ENCODE measurements at regions not wholly inside any gene's neighbourhood (a gene's known extent, or its start where the extent isn't known, plus 50 kb on each side); places are given as distances from the start of the nearest gene placed in this dataset.

DNA sequence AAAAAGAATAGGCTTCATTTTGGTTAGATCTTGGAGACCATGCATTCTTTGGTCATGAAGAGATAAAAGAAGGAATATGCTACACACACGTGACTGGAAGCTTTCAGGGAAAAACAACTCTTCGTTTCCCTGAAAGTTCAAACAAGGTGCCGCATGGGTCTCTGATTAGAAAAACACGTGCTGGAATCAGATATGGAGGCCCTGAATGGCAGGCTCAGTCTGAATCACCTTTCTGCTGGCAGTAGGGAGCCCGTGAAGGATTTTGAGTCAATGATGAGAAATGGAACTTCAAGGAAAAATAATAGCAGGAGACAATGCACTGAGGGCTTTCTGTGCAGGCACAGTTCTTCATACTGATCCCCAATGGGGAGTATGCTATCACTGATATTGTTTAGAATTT is 99.8 kb upstream of the LRRN1 start:
- H3K79me2 ChIP-seq (ENCODE audit: control insufficient read depth, insufficient read depth, low read length), result no peaks in the 10 kb centered on the region
- POLR2A ChIA-PET, result no interaction called here
- 0 out of 2 replicates have a peak, but pooled peaks cover 2% of the 10 kb centered on the region for H3K9me3 ChIP-seq (replicated peaks; ENCODE audit: control insufficient read depth, insufficient read depth, low read depth, low read length)
- TF ChIP-seq, protein P1, sequence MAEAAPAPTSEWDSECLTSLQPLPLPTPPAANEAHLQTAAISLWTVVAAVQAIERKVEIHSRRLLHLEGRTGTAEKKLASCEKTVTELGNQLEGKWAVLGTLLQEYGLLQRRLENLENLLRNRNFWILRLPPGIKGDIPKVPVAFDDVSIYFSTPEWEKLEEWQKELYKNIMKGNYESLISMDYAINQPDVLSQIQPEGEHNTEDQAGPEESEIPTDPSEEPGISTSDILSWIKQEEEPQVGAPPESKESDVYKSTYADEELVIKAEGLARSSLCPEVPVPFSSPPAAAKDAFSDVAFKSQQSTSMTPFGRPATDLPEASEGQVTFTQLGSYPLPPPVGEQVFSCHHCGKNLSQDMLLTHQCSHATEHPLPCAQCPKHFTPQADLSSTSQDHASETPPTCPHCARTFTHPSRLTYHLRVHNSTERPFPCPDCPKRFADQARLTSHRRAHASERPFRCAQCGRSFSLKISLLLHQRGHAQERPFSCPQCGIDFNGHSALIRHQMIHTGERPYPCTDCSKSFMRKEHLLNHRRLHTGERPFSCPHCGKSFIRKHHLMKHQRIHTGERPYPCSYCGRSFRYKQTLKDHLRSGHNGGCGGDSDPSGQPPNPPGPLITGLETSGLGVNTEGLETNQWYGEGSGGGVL (CRISPR knock-in tag; IDR thresholded peaks at IDR 0.05), result no peak
- TF ChIP-seq BHLHE40 (IDR thresholded peaks at IDR 0.05; ENCODE audit: low read length), result no peak
- TF ChIP-seq BACH1 (tag; IDR thresholded peaks at IDR 0.05), result no peak
- no peak for TF ChIP-seq SRF (CRISPR knock-in tag; IDR thresholded peaks at IDR 0.05)
- TF ChIP-seq BMI1 (IDR thresholded peaks at IDR 0.05; ENCODE audit: low read length), result no peak
- no peak for TF ChIP-seq PTBP1 (IDR thresholded peaks at IDR 0.05; ENCODE audit: low read depth, low read length)
- TF ChIP-seq NONO (IDR thresholded peaks at IDR 0.05; ENCODE audit: low read depth in 2 of 2, low read length in 1 of 2), result no peak
- TF ChIP-seq ZNF766 (CRISPR knock-in tag; conservative IDR thresholded peaks at IDR 0.05), result no peak
- no peak for TF ChIP-seq ZNF124 (CRISPR knock-in tag; IDR thresholded peaks at IDR 0.05)
- TF ChIP-seq NFE2 (IDR thresholded peaks at IDR 0.05; ENCODE audit: low read depth), result no peak
- no peak for TF ChIP-seq CCNT2 (IDR thresholded peaks at IDR 0.05; ENCODE audit: borderline replicate concordance, extremely low read depth, insufficient read length, low read depth, low read length)
- no peak for TF ChIP-seq EP300 (IDR thresholded peaks at IDR 0.05; ENCODE audit: low read length)
- TF ChIP-seq NR4A1 (CRISPR knock-in tag; IDR thresholded peaks at IDR 0.05), result no peak
- TF ChIP-seq NR4A1 (tag; IDR thresholded peaks at IDR 0.05), result no peak
- no peak for TF ChIP-seq SLC30A9 (CRISPR knock-in tag; IDR thresholded peaks at IDR 0.05)
- TF ChIP-seq NCOA4 (IDR thresholded peaks at IDR 0.05; ENCODE audit: partially characterized antibody), result no peak
- TF ChIP-seq, protein P2, sequence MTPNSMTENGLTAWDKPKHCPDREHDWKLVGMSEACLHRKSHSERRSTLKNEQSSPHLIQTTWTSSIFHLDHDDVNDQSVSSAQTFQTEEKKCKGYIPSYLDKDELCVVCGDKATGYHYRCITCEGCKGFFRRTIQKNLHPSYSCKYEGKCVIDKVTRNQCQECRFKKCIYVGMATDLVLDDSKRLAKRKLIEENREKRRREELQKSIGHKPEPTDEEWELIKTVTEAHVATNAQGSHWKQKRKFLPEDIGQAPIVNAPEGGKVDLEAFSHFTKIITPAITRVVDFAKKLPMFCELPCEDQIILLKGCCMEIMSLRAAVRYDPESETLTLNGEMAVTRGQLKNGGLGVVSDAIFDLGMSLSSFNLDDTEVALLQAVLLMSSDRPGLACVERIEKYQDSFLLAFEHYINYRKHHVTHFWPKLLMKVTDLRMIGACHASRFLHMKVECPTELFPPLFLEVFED (CRISPR knock-in tag; conservative IDR thresholded peaks at IDR 0.05), result no peak
- TF ChIP-seq, protein P3, sequence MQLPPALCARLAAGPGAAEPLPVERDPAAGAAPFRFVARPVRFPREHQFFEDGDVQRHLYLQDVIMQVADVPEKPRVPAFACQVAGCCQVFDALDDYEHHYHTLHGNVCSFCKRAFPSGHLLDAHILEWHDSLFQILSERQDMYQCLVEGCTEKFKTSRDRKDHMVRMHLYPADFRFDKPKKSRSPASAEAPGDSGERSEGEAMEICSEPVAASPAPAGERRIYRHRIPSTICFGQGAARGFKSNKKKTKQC (CRISPR knock-in tag; IDR thresholded peaks at IDR 0.05), result no peak
- TF ChIP-seq ZNF232 (CRISPR knock-in tag; IDR thresholded peaks at IDR 0.05), result no peak
- FAIRE-seq (no peak), ATAC-seq (no peak), DNase-seq (ENCODE audit: extremely low read depth in 1 of 4, low spot score in 3 of 4) (no peak)
- WGBS (ENCODE audit: insufficient coverage, low coverage, missing lambda C conversion rate), result 10% methylated on average over 5 of the region's 5 CpGs
- CTCF ChIA-PET (ENCODE audit: low intra/inter-chr PET ratio), result no interaction called here
- no peak overlapping the region for H3K4me2 ChIP-seq (ENCODE audit: insufficient read depth, low read length)
- H3K27me3 ChIP-seq (ENCODE audit: control insufficient read depth in 2 of 2, insufficient read depth in 2 of 2, low read length in 2 of 2), result no peaks in the 10 kb centered on the region
- in situ Hi-C loops (cut with MboI), result no loop called here
- no peak overlapping the region for H2AFZ ChIP-seq (ENCODE audit: low read depth, low read length)
- no peak overlapping the region for H3K4me3 ChIP-seq
- no peaks in the 10 kb centered on the region for H4K20me1 ChIP-seq (replicated peaks; ENCODE audit: control insufficient read depth, insufficient read depth, low read length)
- no peak overlapping the region for H3K9ac ChIP-seq (ENCODE audit: insufficient read depth in 1 of 2, low read depth in 2 of 2, low read length in 2 of 2)
- H3K36me3 ChIP-seq (ENCODE audit: control insufficient read depth, insufficient read depth, low read length), result no peaks in the 10 kb centered on the region
- intact Hi-C loops (cut with micrococcal nuclease), result no loop called here
- H3K27ac ChIP-seq (ENCODE audit: extremely low read depth, low read depth, low read length), result no peak overlapping the region
- H3K9me1 ChIP-seq (ENCODE audit: control insufficient read depth, insufficient read depth, low read length), result no peaks in the 10 kb centered on the region
- H3K4me1 ChIP-seq (replicated peaks in 1 of 2; ENCODE audit: control insufficient read depth in 2 of 2, insufficient read depth in 2 of 2, low read length in 2 of 2), result no peaks in the 10 kb centered on the region
- no TSS peak for BruUV-seq (replicated peaks)

Measured in K562 (cell line).